HCT116 (cell line): ENCODE measurements at regions not wholly inside any gene's neighbourhood (a gene's known extent, or its start where the extent isn't known, plus 50 kb on each side); places are given as distances from the start of the nearest gene placed in this dataset.

Experiments
- ATAC-seq: fragments of 200-7000 bp; cut with Tn5 transposase; 2 replicates; pipeline ENCODE4 v1.9.1; 2020; ENCODE audit warnings: mild to moderate bottlenecking, moderate library complexity
- BruUV-seq: library from RNA; stranded (reverse); fragments of 400-500 nt; replicated peaks from 2 replicates; lab custom pipeline; 2021; lab: Mats Ljungman, UMichigan
- CTCF ChIA-PET: fragments of 300-600 bp; sonication (Branson Sonifier 250); formaldehyde crosslinking; loops from one replicate; lab custom pipeline; 2021; ENCODE audit warnings: antibody characterized with exemption; lab: Charles Lee
- POLR2A ChIA-PET: fragments of 300-600, 350-600 bp; sonication (Branson Sonifier 250); formaldehyde crosslinking; loops from one replicate; lab custom pipeline; 2021; ENCODE audit warnings: antibody characterized with exemption; lab: Charles Lee
- RAD21 ChIA-PET, 2 experiments: fragments of 300-600 bp; sonication (Branson Sonifier 250); formaldehyde crosslinking; loops; one replicate each; lab custom pipeline; 2023; ENCODE audit warnings: low total read pairs in 2 of 2; ENCODE audit not compliant: uncharacterized antibody in 2 of 2, unreplicated experiment in 2 of 2, low non-redundant PET in 1 of 2; lab: Charles Lee
- DNase-seq: peaks from one replicate; pipeline ENCODE4 v3.0.0-alpha.2; 2010; ENCODE audit warnings: low read depth, low spot score
- H2AFZ ChIP-seq: fragments of 200-600 bp; shearing (Covaris generic), sonication (generic); 2 replicates; pipeline ENCODE4 v1.6.1; 2017; ENCODE audit warnings: low read depth, mixed run types, mixed read lengths, antibody characterized with exemption, low read length; ENCODE audit not compliant: poor library complexity, severe bottlenecking
- H3K27ac ChIP-seq: 2 replicates; pipeline ENCODE4 v1.5.1; 2012; ENCODE audit warnings: low read depth, low read length
- H3K27me3 ChIP-seq: fragments of 200-600 bp; sonication (generic); 2 replicates; pipeline ENCODE4 v1.6.1; 2016; ENCODE audit warnings: mixed run types, low read length, mixed read lengths; ENCODE audit not compliant: insufficient read depth
- H3K36me3 ChIP-seq, 2 experiments: fragments of 200-500 bp in 1 of 2; fragments of 200-600 bp in 1 of 2; sonication (Bioruptor generic) in 1 of 2; sonication (generic) in 1 of 2; 2 replicates each; pipeline versions ENCODE4 v1.5.1 to v1.6.1; 2014 to 2016; ENCODE audit warnings: low read length in 2 of 2, inconsistent platforms in 1 of 2, mixed read lengths in 1 of 2, mixed run types in 1 of 2; ENCODE audit not compliant: insufficient read depth in 2 of 2, control insufficient read depth in 1 of 2
- H3K4me1 ChIP-seq, 2 experiments: fragments of 200-600 bp in 1 of 2; sonication (generic) in 1 of 2; 2 replicates each; pipeline versions ENCODE4 v1.5.1 to v1.6.1; 2012 to 2017; ENCODE audit warnings: low read length in 2 of 2, inconsistent platforms in 1 of 2, mild to moderate bottlenecking in 1 of 2, mixed read lengths in 1 of 2, mixed run types in 1 of 2, moderate library complexity in 1 of 2; ENCODE audit not compliant: insufficient read depth in 2 of 2, control insufficient read depth in 1 of 2
- H3K4me2 ChIP-seq: fragments of 200-600 bp; sonication (generic); 2 replicates; pipeline ENCODE4 v1.6.1; 2017; ENCODE audit warnings: mixed run types, low read length, mixed read lengths
- H3K4me3 ChIP-seq, 2 experiments: fragments of 200-600 bp in 1 of 2; sonication (generic) in 1 of 2; replicated peaks in 1 of 2; 2 replicates each; pipeline ENCODE4 v1.5.1; 2011 to 2016; ENCODE audit warnings: low read length in 2 of 2, control low read depth in 1 of 2, low read depth in 1 of 2, mild to moderate bottlenecking in 1 of 2, mixed read lengths in 1 of 2, mixed run types in 1 of 2
- H3K79me2 ChIP-seq: fragments of 200-600 bp; sonication (generic); 2 replicates; pipeline ENCODE4 v1.6.1; 2017; ENCODE audit warnings: mild to moderate bottlenecking, mixed run types, low read length, moderate library complexity, mixed read lengths; ENCODE audit not compliant: insufficient read depth
- H3K9ac ChIP-seq: fragments of 200-600 bp; sonication (generic); 2 replicates; pipeline ENCODE4 v1.6.1; 2016; ENCODE audit warnings: low read length, mixed read lengths
- H3K9me2 ChIP-seq: fragments of 200-600 bp; sonication (generic), shearing (Covaris generic); 2 replicates; pipeline ENCODE4 v1.6.1; 2017; ENCODE audit warnings: mixed run types, mild to moderate bottlenecking, moderate library complexity; ENCODE audit not compliant: insufficient read depth
- H3K9me3 ChIP-seq, 2 experiments: fragments of 200-500 bp in 1 of 2; fragments of 200-600 bp in 1 of 2; sonication (Bioruptor generic) in 1 of 2; sonication (generic) in 1 of 2; 2 replicates each; pipeline ENCODE4 v1.6.1; 2014 to 2017; ENCODE audit warnings: low read length in 2 of 2, mixed read lengths in 2 of 2, inconsistent platforms in 1 of 2, low read depth in 1 of 2, mild to moderate bottlenecking in 1 of 2, mixed run types in 1 of 2, moderate library complexity in 1 of 2; ENCODE audit not compliant: control insufficient read depth in 1 of 2, insufficient read depth in 1 of 2
- H4K20me1 ChIP-seq: fragments of 200-600 bp; sonication (generic), shearing (Covaris generic); 2 replicates; pipeline ENCODE4 v1.6.1; 2017; ENCODE audit warnings: mixed run types, mild to moderate bottlenecking, moderate library complexity; ENCODE audit not compliant: insufficient read depth
- SP1 ChIP-seq: IDR thresholded peaks from 2 replicates; pipeline ENCODE4 v1.6.1; 2012; ENCODE audit warnings: low read depth
- intact Hi-C: fragments of 100-400 bp; cut with micrococcal nuclease; formaldehyde crosslinking; loops from 2 replicates; pipeline ENCODE4 v1.10.0; 2022
- TF ChIP-seq, protein P1 (sequence below): IDR thresholded peaks from 2 replicates; pipeline ENCODE4 v1.6.1; 2012; ENCODE audit warnings: low read depth
- TF ChIP-seq, protein P2 (sequence below), 3 experiments: fragments of 200-600 bp in 1 of 3; sonication (generic) in 1 of 3; IDR thresholded peaks in 2 of 3; conservative IDR thresholded peaks in 1 of 3; 2 replicates each; pipeline ENCODE4 v1.5.1; 2012 to 2017; ENCODE audit warnings: low read depth in 2 of 3, low read length in 2 of 3, antibody characterized with exemption in 1 of 3, borderline replicate concordance in 1 of 3, control low read depth in 1 of 3, mild to moderate bottlenecking in 1 of 3, mixed read lengths in 1 of 3, mixed run types in 1 of 3, moderate library complexity in 1 of 3; ENCODE audit not compliant: insufficient read depth in 1 of 3

DNA sequence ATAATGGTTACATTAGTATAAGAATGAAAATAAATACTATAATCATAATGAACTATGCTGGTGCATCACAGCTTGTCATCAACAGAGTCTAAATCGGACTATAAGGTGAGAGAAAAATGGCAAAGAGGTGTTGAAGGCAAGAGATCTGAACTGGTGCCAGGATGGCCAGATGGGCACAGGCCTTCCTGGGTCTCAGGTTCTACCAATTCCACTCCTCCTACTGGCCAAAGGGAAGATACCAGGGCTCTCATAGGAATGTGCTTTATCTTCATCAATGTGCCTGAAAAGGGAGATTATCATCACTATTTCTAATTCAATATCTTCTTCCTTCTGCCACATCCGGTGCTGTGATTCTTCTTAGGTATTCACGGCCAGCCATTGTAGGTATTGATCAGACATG lies 107.6 kb downstream of the GASK1B start:
- H3K36me3 ChIP-seq, result no peaks in the 10 kb centered on the region
- no peak overlapping the region for H3K9ac ChIP-seq
- intact Hi-C loops, result no loop called here
- no peak overlapping the region for H3K4me2 ChIP-seq
- no peaks in the 10 kb centered on the region for H3K9me2 ChIP-seq
- ChIA-PET RAD21 (no interaction called here), POLR2A (no interaction called here), CTCF (no interaction called here)
- no peaks in the 10 kb centered on the region for H3K79me2 ChIP-seq
- TF ChIP-seq, protein P1, sequence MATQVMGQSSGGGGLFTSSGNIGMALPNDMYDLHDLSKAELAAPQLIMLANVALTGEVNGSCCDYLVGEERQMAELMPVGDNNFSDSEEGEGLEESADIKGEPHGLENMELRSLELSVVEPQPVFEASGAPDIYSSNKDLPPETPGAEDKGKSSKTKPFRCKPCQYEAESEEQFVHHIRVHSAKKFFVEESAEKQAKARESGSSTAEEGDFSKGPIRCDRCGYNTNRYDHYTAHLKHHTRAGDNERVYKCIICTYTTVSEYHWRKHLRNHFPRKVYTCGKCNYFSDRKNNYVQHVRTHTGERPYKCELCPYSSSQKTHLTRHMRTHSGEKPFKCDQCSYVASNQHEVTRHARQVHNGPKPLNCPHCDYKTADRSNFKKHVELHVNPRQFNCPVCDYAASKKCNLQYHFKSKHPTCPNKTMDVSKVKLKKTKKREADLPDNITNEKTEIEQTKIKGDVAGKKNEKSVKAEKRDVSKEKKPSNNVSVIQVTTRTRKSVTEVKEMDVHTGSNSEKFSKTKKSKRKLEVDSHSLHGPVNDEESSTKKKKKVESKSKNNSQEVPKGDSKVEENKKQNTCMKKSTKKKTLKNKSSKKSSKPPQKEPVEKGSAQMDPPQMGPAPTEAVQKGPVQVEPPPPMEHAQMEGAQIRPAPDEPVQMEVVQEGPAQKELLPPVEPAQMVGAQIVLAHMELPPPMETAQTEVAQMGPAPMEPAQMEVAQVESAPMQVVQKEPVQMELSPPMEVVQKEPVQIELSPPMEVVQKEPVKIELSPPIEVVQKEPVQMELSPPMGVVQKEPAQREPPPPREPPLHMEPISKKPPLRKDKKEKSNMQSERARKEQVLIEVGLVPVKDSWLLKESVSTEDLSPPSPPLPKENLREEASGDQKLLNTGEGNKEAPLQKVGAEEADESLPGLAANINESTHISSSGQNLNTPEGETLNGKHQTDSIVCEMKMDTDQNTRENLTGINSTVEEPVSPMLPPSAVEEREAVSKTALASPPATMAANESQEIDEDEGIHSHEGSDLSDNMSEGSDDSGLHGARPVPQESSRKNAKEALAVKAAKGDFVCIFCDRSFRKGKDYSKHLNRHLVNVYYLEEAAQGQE, result no peak
- TF ChIP-seq SP1, result no peak
- TF ChIP-seq, protein P2, sequence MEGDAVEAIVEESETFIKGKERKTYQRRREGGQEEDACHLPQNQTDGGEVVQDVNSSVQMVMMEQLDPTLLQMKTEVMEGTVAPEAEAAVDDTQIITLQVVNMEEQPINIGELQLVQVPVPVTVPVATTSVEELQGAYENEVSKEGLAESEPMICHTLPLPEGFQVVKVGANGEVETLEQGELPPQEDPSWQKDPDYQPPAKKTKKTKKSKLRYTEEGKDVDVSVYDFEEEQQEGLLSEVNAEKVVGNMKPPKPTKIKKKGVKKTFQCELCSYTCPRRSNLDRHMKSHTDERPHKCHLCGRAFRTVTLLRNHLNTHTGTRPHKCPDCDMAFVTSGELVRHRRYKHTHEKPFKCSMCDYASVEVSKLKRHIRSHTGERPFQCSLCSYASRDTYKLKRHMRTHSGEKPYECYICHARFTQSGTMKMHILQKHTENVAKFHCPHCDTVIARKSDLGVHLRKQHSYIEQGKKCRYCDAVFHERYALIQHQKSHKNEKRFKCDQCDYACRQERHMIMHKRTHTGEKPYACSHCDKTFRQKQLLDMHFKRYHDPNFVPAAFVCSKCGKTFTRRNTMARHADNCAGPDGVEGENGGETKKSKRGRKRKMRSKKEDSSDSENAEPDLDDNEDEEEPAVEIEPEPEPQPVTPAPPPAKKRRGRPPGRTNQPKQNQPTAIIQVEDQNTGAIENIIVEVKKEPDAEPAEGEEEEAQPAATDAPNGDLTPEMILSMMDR (IDR thresholded peaks at IDR 0.05 in 2 of 3, conservative IDR thresholded peaks at IDR 0.05 in 1 of 3; ENCODE audit: borderline replicate concordance in 1 of 3, insufficient read depth in 1 of 3, low read depth in 2 of 3, low read length in 2 of 3), result peak in 2 of 3 experiments; percentile 30 to 38; a peak in 3 of 6 replicates
- no peak overlapping the region for H3K27ac ChIP-seq
- DNase-seq, result no peak
- H3K9me3 ChIP-seq, result no peaks in the 10 kb centered on the region
- no TSS peak for BruUV-seq
- H3K4me1 ChIP-seq, result no peaks in the 10 kb centered on the region
- no peaks in the 10 kb centered on the region for H4K20me1 ChIP-seq
- no peaks in the 10 kb centered on the region for H3K27me3 ChIP-seq
- no peak overlapping the region for H3K4me3 ChIP-seq
- peak; percentile 67 for ATAC-seq
- H2AFZ ChIP-seq, result peak overlapping the region; percentile 11
